Mesothelial cell of epicardium (in vitro differentiated cells): ENCODE measurements at regions not wholly inside any gene's neighbourhood (a gene's known extent, or its start where the extent isn't known, plus 50 kb on each side); places are given as distances from the start of the nearest gene placed in this dataset.
A peak's percentile ranks its signal among the peaks of the same experiment; 100 is the strongest.

Experiments
- DNase-seq, 2 experiments: peaks; one replicate each; pipeline ENCODE4 v3.0.0; 2021; ENCODE audit warnings: low spot score in 2 of 2; ENCODE audit not compliant: unreplicated experiment in 2 of 2
- H3K27ac Mint-ChIP-seq: 2 replicates; pipeline ENCODE4 v1.8.0; 2021; ENCODE audit warnings: mixed read lengths
- H3K27me3 Mint-ChIP-seq: 2 replicates; pipeline ENCODE4 v1.8.0; 2021; ENCODE audit warnings: low read depth, mixed read lengths
- H3K36me3 Mint-ChIP-seq: 2 replicates; pipeline ENCODE4 v1.8.0; 2021; ENCODE audit warnings: mixed read lengths
- H3K4me1 Mint-ChIP-seq: 2 replicates; pipeline ENCODE4 v1.8.0; 2021; ENCODE audit warnings: mixed read lengths
- H3K4me3 Mint-ChIP-seq: 2 replicates; pipeline ENCODE4 v1.8.0; 2021; ENCODE audit warnings: mild to moderate bottlenecking, moderate library complexity, mixed read lengths
- H3K9me3 Mint-ChIP-seq: 2 replicates; pipeline ENCODE4 v1.8.0; 2021; ENCODE audit warnings: mixed read lengths
- CTCF ChIP-seq: fragments of 200-600 bp; sonication (generic); IDR thresholded peaks from one replicate; pipeline ENCODE4 v1.5.0; 2021; ENCODE audit warnings: antibody characterized with exemption; ENCODE audit not compliant: unreplicated experiment

GRCh38 chr4:180189666-180190065 lies 2053.5 kb upstream of the TENM3 start:
- peaks cover 17% of the 10 kb centered on the region for H3K4me1 Mint-ChIP-seq
- no peak overlapping the region for H3K4me3 Mint-ChIP-seq
- H3K9me3 Mint-ChIP-seq = peaks cover 7% of the 10 kb centered on the region

DNA sequence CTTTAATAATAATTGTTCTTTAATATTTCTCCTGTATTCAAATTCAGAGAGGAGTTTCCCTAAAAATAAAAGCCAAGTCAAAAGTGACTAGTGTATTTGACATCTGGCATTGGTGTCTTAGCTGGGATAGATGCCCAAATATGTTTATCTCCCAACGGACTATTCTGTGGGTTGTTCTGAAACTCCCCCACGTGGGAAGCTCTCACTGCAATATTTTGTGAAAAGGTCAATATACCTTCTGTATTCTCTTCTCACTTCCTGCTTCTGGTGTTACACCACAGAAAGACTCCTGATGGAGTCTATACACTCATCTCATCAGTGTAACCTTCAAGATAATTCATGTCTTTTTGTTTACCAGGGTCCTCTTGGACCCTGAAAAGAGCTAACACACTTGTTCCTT lies 2052.8 kb upstream of the TENM3 start:
- H3K27me3 Mint-ChIP-seq = no peaks in the 10 kb centered on the region
- H3K9me3 Mint-ChIP-seq = peaks cover 7% of the 10 kb centered on the region
- peaks cover 12% of the 10 kb centered on the region for H3K4me1 Mint-ChIP-seq
- DNase-seq = no peak
- TF ChIP-seq CTCF = no peak
- H3K27ac Mint-ChIP-seq = no peak overlapping the region
- H3K4me3 Mint-ChIP-seq = no peak overlapping the region
- H3K36me3 Mint-ChIP-seq = peaks cover 9% of the 10 kb centered on the region

More at GRCh38 chr4:180189666-180190065, 2053.5 kb upstream of the TENM3 start:
- H3K27ac Mint-ChIP-seq = no peak overlapping the region
- peaks cover 9% of the 10 kb centered on the region for H3K36me3 Mint-ChIP-seq
- TF ChIP-seq CTCF = no peak
- DNase-seq = no peak
- no peaks in the 10 kb centered on the region for H3K27me3 Mint-ChIP-seq

DNA sequence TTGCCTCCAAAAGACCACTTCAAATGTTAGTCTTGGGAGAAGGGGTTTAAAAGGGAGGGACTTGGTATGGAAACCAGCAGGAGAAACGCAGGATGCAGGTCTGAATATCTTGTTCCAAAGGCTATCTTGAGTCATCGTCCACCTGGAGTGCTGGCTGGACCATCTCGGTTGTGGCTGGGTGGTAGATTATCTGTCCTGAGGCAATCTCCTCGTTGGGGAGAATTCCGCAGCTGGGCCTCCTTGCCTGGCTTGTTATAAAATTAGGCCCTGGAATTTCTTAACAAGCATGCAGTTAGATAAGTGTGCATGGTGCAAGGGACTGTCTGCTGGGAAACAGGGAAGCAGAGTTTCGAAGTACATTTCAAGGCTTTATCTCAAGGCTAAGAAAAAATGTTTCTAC lies 2045.7 kb upstream of the TENM3 start:
- peaks cover 3% of the 10 kb centered on the region for H3K9me3 Mint-ChIP-seq
- H3K27me3 Mint-ChIP-seq = no peaks in the 10 kb centered on the region
- H3K4me3 Mint-ChIP-seq = no peak overlapping the region
- H3K36me3 Mint-ChIP-seq = peaks cover 5% of the 10 kb centered on the region
- no peak for TF ChIP-seq CTCF
- H3K27ac Mint-ChIP-seq = peak overlapping the region; percentile 45
- DNase-seq = no peak
- peaks cover 9% of the 10 kb centered on the region for H3K4me1 Mint-ChIP-seq

- Mint-ChIP-seq H3K27me3 (no peaks in the 10 kb centered on the region), H3K27ac (no peak overlapping the region), H3K36me3 (no peaks in the 10 kb centered on the region), H3K4me1 (peaks cover 5% of the 10 kb centered on the region), H3K9me3 (peaks cover 8% of the 10 kb centered on the region), H3K4me3 (no peak overlapping the region)
- no peak for DNase-seq
- no peak for TF ChIP-seq CTCF
Observed at GRCh38 chr4:180203349-180203748, 2039.9 kb upstream of the TENM3 start.

DNA sequence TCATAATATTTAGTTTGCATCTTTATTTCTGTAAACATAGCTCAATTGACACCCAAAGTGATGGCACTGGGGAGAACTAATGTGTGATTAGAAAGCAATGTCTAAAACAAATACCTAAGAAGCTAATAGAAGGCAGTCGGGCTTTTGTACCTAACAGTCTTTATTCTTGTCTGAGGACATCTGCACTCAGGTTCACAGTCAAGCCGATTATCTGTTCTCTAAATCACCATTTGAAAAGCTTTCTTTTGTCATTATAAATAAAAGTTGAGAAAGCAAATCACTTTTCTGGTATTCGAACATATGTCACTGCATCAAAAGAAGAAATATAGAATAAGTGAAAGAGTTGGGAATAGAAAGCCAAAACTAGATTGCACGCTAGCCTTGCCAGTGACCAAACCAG lies 2037.9 kb upstream of the TENM3 start:
- no peaks in the 10 kb centered on the region for H3K27me3 Mint-ChIP-seq
- H3K36me3 Mint-ChIP-seq = no peaks in the 10 kb centered on the region
- peaks cover 8% of the 10 kb centered on the region for H3K9me3 Mint-ChIP-seq
- no peak for TF ChIP-seq CTCF
- H3K27ac Mint-ChIP-seq = no peak overlapping the region
- peaks cover 9% of the 10 kb centered on the region for H3K4me1 Mint-ChIP-seq
- no peak overlapping the region for H3K4me3 Mint-ChIP-seq
- no peak for DNase-seq

- H3K27ac Mint-ChIP-seq = no peak overlapping the region
- no peaks in the 10 kb centered on the region for H3K27me3 Mint-ChIP-seq
- H3K4me1 Mint-ChIP-seq = peaks cover 9% of the 10 kb centered on the region
- no peak for TF ChIP-seq CTCF
- H3K4me3 Mint-ChIP-seq = no peak overlapping the region
- no peak for DNase-seq
- peaks cover 8% of the 10 kb centered on the region for H3K9me3 Mint-ChIP-seq
- H3K36me3 Mint-ChIP-seq = no peaks in the 10 kb centered on the region
Observed at GRCh38 chr4:180207921-180208320, 2035.3 kb upstream of the TENM3 start.
